Natural killer cell (primary cell): ENCODE measurements at regions not wholly inside any gene's neighbourhood (a gene's known extent, or its start where the extent isn't known, plus 50 kb on each side); places are given as distances from the start of the nearest gene placed in this dataset.

Experiments
- ATAC-seq, 3 donors: fragments of 150-1000 bp in 2 of 3; fragments of 200-7000 bp in 1 of 3; cut with Tn5 transposase; 1 replicate in 1 of 3; 2 replicates in 2 of 3; pipeline ENCODE4 v1.10.0; 2021; ENCODE audit warnings: mild to moderate bottlenecking in 2 of 3, moderate library complexity in 2 of 3
- DNase-seq, 2 donors: peaks; one replicate each; pipeline versions ENCODE4 v3.0.0 to v3.0.0-alpha.2; 2013 to 2021; ENCODE audit warnings: mixed read lengths in 1 of 2
- H3K27ac ChIP-seq: one replicate; pipeline ENCODE4 v1.5.1; 2013; ENCODE audit warnings: mild to moderate bottlenecking, low read length
- H3K27me3 ChIP-seq: one replicate; pipeline ENCODE4 v1.6.1; 2013; ENCODE audit warnings: low read length; ENCODE audit not compliant: control insufficient read depth, insufficient read depth
- H3K36me3 ChIP-seq: one replicate; pipeline ENCODE4 v1.6.1; 2013; ENCODE audit warnings: low read length; ENCODE audit not compliant: control insufficient read depth, insufficient read depth
- H3K4me1 ChIP-seq: one replicate; pipeline ENCODE4 v1.6.1; 2013; ENCODE audit warnings: low read length; ENCODE audit not compliant: control insufficient read depth, insufficient read depth
- H3K4me3 ChIP-seq: one replicate; pipeline ENCODE4 v1.5.1; 2013; ENCODE audit warnings: low read length
- H3K9me3 ChIP-seq: one replicate; pipeline ENCODE4 v1.6.1; 2013; ENCODE audit warnings: low read length; ENCODE audit not compliant: control insufficient read depth, insufficient read depth
- H3K27ac Mint-ChIP-seq, 2 donors: one replicate each; pipeline ENCODE4 v1.8.0; 2022; ENCODE audit warnings: mild to moderate bottlenecking in 2 of 2, mixed read lengths in 2 of 2, moderate library complexity in 1 of 2
- H3K27me3 Mint-ChIP-seq, 2 donors: one replicate each; pipeline ENCODE4 v1.8.0; 2022; ENCODE audit warnings: low read depth in 2 of 2, mixed read lengths in 2 of 2
- H3K36me3 Mint-ChIP-seq: one replicate; pipeline ENCODE4 v1.8.0; 2022; ENCODE audit warnings: mixed read lengths
- H3K4me1 Mint-ChIP-seq, 2 donors: one replicate each; pipeline ENCODE4 v1.8.0; 2022; ENCODE audit warnings: mixed read lengths in 2 of 2
- H3K4me3 Mint-ChIP-seq: one replicate; pipeline ENCODE4 v1.8.0; 2022; ENCODE audit warnings: mild to moderate bottlenecking, moderate library complexity, mixed read lengths
- H3K9me3 Mint-ChIP-seq, 2 donors: one replicate each; pipeline ENCODE4 v1.8.0; 2022; ENCODE audit warnings: mixed read lengths in 2 of 2
- CTCF ChIP-seq: fragments of 200-600 bp; IDR thresholded peaks from one replicate; pipeline ENCODE4 v1.8.0; 2022; ENCODE audit warnings: antibody characterized with exemption
- WGBS: methylation state at CpG from one replicate; pipeline ENCODE4 v1.1.7; 2013; ENCODE audit warnings: missing lambda C conversion rate; ENCODE audit not compliant: insufficient coverage; 5-methylcytosine and 5-hydroxymethylcytosine counted together
- intact Hi-C: fragments of 100-400 bp; cut with micrococcal nuclease; formaldehyde crosslinking; loops from one replicate; pipeline ENCODE4 v1.14.2; 2022

GRCh38 chr10:109247814-109248213 is 675.5 kb downstream of the XPNPEP1 start:
- no peak for TF ChIP-seq CTCF

DNA sequence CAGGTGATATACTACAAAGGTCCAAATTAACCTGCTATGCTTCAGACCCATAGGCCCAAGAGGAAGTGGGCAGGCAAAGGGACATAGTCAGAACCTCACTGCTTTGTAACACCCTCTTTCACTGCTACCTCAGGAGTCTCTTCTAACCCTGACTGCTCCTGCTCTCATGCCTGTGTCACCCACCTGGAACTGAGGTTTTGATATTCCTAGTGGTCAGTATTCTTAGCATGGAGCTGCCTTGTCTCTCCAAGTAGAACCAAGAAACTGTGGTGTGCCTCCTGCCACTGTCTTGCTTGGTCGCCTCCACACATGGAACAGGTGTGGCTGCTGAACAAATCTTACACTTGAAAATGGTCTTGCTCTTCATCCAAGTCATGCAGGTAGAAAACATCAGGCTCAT is 677.5 kb downstream of the XPNPEP1 start:
- Mint-ChIP-seq H3K27me3 (no peaks in the 10 kb centered on the region), H3K9me3 (peaks cover 13 to 19% of the 10 kb centered on the region in 2 donors), H3K36me3 (no peaks in the 10 kb centered on the region), H3K4me3 (no peak overlapping the region), H3K27ac (no peak overlapping the region), H3K4me1 (no peaks in the 10 kb centered on the region)
- Histone ChIP-seq H3K4me3 (no peak overlapping the region), H3K36me3 (no peaks in the 10 kb centered on the region), H3K9me3 (peaks cover 4% of the 10 kb centered on the region), H3K27me3 (no peaks in the 10 kb centered on the region), H3K4me1 (no peaks in the 10 kb centered on the region), H3K27ac (no peak overlapping the region)
- WGBS: 77% methylated on average over 1 of the region's 1 CpG
- ATAC-seq (no peak), DNase-seq (no peak)
- TF ChIP-seq CTCF: no peak
- intact Hi-C loops: no loop called here

More at GRCh38 chr10:109247814-109248213, 675.5 kb downstream of the XPNPEP1 start:
- Mint-ChIP-seq H3K4me3 (no peak overlapping the region), H3K27ac (no peak overlapping the region), H3K27me3 (no peaks in the 10 kb centered on the region), H3K36me3 (no peaks in the 10 kb centered on the region), H3K4me1 (no peaks in the 10 kb centered on the region), H3K9me3 (peaks cover 14 to 24% of the 10 kb centered on the region in 2 donors)
- DNase-seq (no peak), ATAC-seq (no peak)
- Histone ChIP-seq H3K27me3 (no peaks in the 10 kb centered on the region), H3K4me1 (no peaks in the 10 kb centered on the region), H3K27ac (no peak overlapping the region), H3K9me3 (peaks cover 4% of the 10 kb centered on the region), H3K36me3 (no peaks in the 10 kb centered on the region), H3K4me3 (no peak overlapping the region)
- WGBS: 100% methylated on average over 1 of the region's 1 CpG
- intact Hi-C loops: no loop called here

- Mint-ChIP-seq H3K36me3 (no peaks in the 10 kb centered on the region), H3K27ac (no peak overlapping the region), H3K9me3 (peaks cover 10 to 13% of the 10 kb centered on the region in 2 donors), H3K4me3 (no peak overlapping the region), H3K4me1 (no peaks in the 10 kb centered on the region), H3K27me3 (no peaks in the 10 kb centered on the region)
- H3K36me3 ChIP-seq: no peaks in the 10 kb centered on the region
- DNase-seq (no peak), ATAC-seq (no peak)
- H3K27ac ChIP-seq: no peak overlapping the region
- H3K9me3 ChIP-seq: peaks cover 4% of the 10 kb centered on the region
- intact Hi-C loops: no loop called here
- TF ChIP-seq CTCF: no peak
- H3K27me3 ChIP-seq: no peaks in the 10 kb centered on the region
- H3K4me1 ChIP-seq: no peaks in the 10 kb centered on the region
- H3K4me3 ChIP-seq: no peak overlapping the region
Observed at GRCh38 chr10:109239371-109239770, 683.9 kb downstream of the XPNPEP1 start.

- WGBS: 92% methylated on average over 3 of the region's 4 CpGs
- no peak overlapping the region for H3K27ac Mint-ChIP-seq
- H3K4me1 ChIP-seq: no peaks in the 10 kb centered on the region
- H3K4me3 Mint-ChIP-seq: no peak overlapping the region
- no peaks in the 10 kb centered on the region for H3K9me3 ChIP-seq
- DNase-seq (no peak), ATAC-seq (no peak)
- H3K9me3 Mint-ChIP-seq: peaks cover 9 to 11% of the 10 kb centered on the region in 2 donors
- H3K36me3 Mint-ChIP-seq: no peaks in the 10 kb centered on the region
- intact Hi-C loops: no loop called here
- no peak for TF ChIP-seq CTCF
- no peaks in the 10 kb centered on the region for H3K27me3 ChIP-seq
- H3K36me3 ChIP-seq: no peaks in the 10 kb centered on the region
- no peaks in the 10 kb centered on the region for H3K4me1 Mint-ChIP-seq
- no peak overlapping the region for H3K4me3 ChIP-seq
- no peak overlapping the region for H3K27ac ChIP-seq
- no peaks in the 10 kb centered on the region for H3K27me3 Mint-ChIP-seq
Observed at GRCh38 chr10:109237682-109238081, 685.6 kb downstream of the XPNPEP1 start.
